ENCODE measurements at regions not wholly inside any gene's neighbourhood (a gene's known extent, or its start where the extent isn't known, plus 50 kb on each side); places are given as distances from the start of the nearest gene placed in this dataset.
A peak's percentile ranks its signal among the peaks of the same experiment; 100 is the strongest.

DNA sequence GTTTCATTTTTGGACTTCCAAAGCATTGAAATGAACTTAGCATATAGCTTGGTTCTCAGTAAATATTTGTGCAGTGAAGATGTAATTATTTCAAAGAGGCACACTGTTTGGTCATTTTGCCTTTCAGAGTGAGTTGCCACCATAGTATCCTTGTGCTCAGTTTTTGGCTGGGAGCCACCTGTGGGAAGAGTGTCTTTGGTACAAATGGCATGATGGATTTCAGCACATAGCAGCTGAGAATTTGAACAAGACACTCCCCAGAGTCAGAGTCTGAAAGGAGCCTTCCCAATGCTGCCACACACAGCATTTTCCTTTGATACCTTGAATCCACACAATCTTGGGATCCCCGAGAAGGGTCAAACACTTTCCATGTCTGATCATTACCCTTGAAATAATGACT, 897.2 kb upstream of the ARPP21 start:
- Mint-ChIP-seq H3K36me3 (no peaks in the 10 kb centered on the region), H3K27ac (no peak overlapping the region), H3K9me3 (peaks cover 0 to 4% (median 2%) of the 10 kb centered on the region in 3 donors), H3K4me1 (no peaks in the 10 kb centered on the region), H3K27me3 (no peaks in the 10 kb centered on the region), H3K4me3 (no peak overlapping the region)

DNA sequence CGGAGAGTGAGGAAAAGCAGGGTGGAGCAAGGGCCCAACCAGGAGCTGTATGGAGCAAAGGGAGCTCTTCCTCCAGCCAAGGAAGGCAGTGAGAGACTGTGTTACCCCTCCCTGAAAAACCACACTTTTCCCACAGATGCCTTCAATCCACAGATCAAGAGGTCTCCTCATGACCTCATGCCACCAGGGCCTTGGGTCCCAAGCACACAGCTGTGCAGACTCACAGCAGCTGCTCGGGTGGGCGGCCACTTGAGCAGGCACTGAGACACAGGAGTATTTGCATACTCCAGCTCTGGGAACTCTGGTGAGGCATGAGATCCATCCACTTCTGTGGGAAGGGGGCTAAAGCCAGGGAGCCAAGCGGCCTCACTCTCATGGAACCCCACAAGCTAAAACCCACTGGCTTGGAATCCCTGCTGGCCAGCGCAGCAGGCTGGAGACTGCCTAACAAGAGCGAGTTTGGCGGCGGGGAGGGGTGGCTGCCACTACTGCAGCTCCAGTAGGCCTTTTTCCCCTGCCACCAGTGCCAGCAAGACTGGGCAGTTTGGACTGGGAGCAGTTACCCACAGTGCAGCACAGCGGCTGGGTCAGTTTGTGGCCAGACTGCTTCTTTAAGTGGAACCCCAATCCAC, 880.6 kb upstream of the ARPP21 start:
- Mint-ChIP-seq H3K27ac (no peak overlapping the region), H3K4me3 (no peak overlapping the region), H3K27me3 (no peaks in the 10 kb centered on the region), H3K36me3 (no peaks in the 10 kb centered on the region), H3K9me3 (peaks cover 0 to 7% (median 0%) of the 10 kb centered on the region in 3 donors), H3K4me1 (no peaks in the 10 kb centered on the region)

DNA sequence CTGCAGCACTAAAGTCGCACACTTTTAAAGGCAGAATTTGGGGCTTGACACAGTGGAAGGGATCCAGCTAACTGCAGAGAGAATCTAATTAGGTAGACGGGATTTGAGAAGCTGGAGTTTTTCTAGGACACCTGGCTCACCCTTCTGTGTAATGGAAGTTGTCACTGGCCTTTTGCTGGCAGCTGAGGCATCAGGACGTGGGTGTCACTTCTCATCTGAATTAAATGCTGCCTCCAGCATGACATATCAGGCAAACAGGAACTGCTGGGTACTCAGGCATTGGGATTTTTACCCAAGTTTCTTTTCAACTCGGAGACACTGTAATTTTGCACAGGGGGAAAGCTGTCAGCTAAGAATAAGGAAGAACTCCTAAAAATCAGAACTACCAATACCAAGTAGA, 861.9 kb upstream of the ARPP21 start:
- peaks cover 0 to 4% (median 0%) of the 10 kb centered on the region in 3 donors for H3K4me1 Mint-ChIP-seq
- no peaks in the 10 kb centered on the region for H3K36me3 Mint-ChIP-seq
- H3K9me3 Mint-ChIP-seq = peaks cover 0 to 2% (median 0%) of the 10 kb centered on the region in 3 donors
- no peak overlapping the region for H3K4me3 Mint-ChIP-seq
- no peak overlapping the region for H3K27ac Mint-ChIP-seq
- H3K27me3 Mint-ChIP-seq = no peaks in the 10 kb centered on the region

DNA sequence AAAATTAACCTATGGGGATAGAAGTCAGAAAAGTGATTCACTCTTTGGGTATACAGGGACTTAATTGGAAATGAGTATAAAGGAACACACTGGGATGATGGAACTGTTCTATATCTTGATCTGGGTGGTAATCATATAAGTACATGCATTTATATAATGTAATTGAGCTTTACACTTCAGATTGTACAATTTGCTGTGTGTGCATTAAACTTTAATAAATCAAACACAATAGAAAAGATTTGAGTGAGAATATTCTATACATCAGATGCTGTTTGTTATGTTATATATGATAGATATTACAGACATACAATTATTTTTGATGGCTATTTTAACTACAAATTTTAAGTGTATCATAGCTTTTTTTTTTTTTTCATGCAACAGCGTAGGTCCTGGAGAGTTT, 860.2 kb upstream of the ARPP21 start:
- Mint-ChIP-seq H3K27me3 (no peaks in the 10 kb centered on the region), H3K4me3 (no peak overlapping the region), H3K4me1 (peaks cover 0 to 4% (median 0%) of the 10 kb centered on the region in 3 donors), H3K27ac (no peak overlapping the region), H3K36me3 (no peaks in the 10 kb centered on the region), H3K9me3 (peaks cover 0 to under 1% (median 0%) of the 10 kb centered on the region in 3 donors)

GRCh38 chr3:34780294-34780693, 859.0 kb upstream of the ARPP21 start:
- H3K27me3 Mint-ChIP-seq = no peaks in the 10 kb centered on the region
- no peaks in the 10 kb centered on the region for H3K9me3 Mint-ChIP-seq
- H3K27ac Mint-ChIP-seq = no peak overlapping the region
- H3K36me3 Mint-ChIP-seq = no peaks in the 10 kb centered on the region
- peaks cover 0 to 4% (median 0%) of the 10 kb centered on the region in 3 donors for H3K4me1 Mint-ChIP-seq
- peak overlapping the region in 1 of 4 donors; percentile 67 for H3K4me3 Mint-ChIP-seq

GRCh38 chr3:34780973-34781372, 858.4 kb upstream of the ARPP21 start:
- H3K27ac Mint-ChIP-seq = no peak overlapping the region
- no peaks in the 10 kb centered on the region for H3K36me3 Mint-ChIP-seq
- H3K9me3 Mint-ChIP-seq = no peaks in the 10 kb centered on the region
- peaks cover 0 to 4% (median 0%) of the 10 kb centered on the region in 3 donors for H3K4me1 Mint-ChIP-seq
- H3K4me3 Mint-ChIP-seq = no peak overlapping the region
- no peaks in the 10 kb centered on the region for H3K27me3 Mint-ChIP-seq

DNA sequence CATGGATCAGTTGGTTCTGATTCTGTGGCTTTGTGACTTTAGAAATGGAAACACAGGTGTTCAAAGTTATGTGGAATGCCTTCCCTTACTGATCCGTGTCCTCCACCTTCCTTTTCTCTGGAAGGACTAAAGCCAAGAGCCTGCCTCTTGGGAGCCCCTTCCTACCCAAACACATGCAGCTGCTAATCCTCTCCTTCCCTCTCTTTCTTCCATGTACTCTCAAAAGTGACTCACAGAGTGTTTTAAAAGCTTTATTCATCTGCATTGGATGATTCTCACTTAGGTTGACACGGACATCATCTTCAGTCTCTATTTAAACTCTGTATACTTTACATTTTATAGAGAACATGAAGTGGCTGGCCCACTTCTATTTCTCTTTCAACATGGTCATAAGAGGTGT, 856.5 kb upstream of the ARPP21 start:
- H3K36me3 Mint-ChIP-seq = no peaks in the 10 kb centered on the region
- peaks cover 0 to 4% (median 0%) of the 10 kb centered on the region in 3 donors for H3K4me1 Mint-ChIP-seq
- no peak overlapping the region for H3K4me3 Mint-ChIP-seq
- H3K27ac Mint-ChIP-seq = no peak overlapping the region
- no peaks in the 10 kb centered on the region for H3K27me3 Mint-ChIP-seq
- H3K9me3 Mint-ChIP-seq = peaks cover 0 to 2% (median 0%) of the 10 kb centered on the region in 3 donors

DNA sequence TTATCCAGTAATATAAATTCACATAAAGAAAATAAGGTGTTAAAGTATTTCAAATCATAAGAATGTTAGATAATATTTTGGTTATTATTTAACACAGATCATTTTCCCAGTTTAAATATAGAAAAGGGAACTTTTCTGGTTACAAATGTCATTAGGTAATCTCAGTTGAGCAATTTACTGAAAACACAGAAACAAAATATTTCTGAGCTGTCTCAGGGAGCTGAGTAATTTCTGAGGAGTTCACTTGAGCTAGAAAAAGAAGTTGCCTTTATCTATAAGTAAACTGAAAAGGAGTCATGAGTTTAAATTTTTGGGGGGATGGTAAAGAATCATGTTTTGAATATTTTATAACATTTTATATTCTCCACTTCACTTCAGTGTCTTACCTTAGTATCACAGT, 855.4 kb upstream of the ARPP21 start:
- Mint-ChIP-seq H3K9me3 (peaks cover 0 to 2% (median 0%) of the 10 kb centered on the region in 3 donors), H3K27ac (no peak overlapping the region), H3K27me3 (no peaks in the 10 kb centered on the region), H3K4me3 (no peak overlapping the region), H3K4me1 (peaks cover 0 to 4% (median 0%) of the 10 kb centered on the region in 3 donors), H3K36me3 (no peaks in the 10 kb centered on the region)

DNA sequence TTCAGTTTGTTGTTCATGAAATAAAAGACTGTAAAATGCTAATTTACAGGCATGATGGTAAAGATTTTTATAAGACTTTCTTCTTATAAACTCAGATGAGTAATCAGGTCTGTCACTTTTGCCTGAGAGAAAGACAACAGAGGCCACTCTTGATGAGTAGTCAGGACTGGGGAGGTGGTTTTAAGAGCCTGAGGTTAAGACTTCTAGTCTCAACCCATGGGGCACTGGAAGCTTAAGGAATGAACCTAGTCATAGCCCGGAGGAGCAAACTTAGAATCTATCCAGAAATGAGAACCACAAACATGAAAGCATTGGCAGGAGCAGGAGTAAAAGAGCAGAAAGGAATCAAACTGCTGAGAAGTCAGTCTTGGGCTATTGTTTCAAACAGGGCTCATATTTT, 846.3 kb upstream of the ARPP21 start:
- Mint-ChIP-seq H3K4me1 (no peaks in the 10 kb centered on the region), H3K27ac (no peak overlapping the region), H3K4me3 (no peak overlapping the region), H3K9me3 (peaks cover 0 to 2% (median 1%) of the 10 kb centered on the region in 3 donors), H3K27me3 (no peaks in the 10 kb centered on the region), H3K36me3 (no peaks in the 10 kb centered on the region)

- peaks cover 0 to 4% (median 0%) of the 10 kb centered on the region in 3 donors for H3K4me1 Mint-ChIP-seq
- no peaks in the 10 kb centered on the region for H3K9me3 Mint-ChIP-seq
- H3K27me3 Mint-ChIP-seq = no peaks in the 10 kb centered on the region
- no peaks in the 10 kb centered on the region for H3K36me3 Mint-ChIP-seq
- peak overlapping the region in 1 of 4 donors; percentile 11 for H3K4me3 Mint-ChIP-seq
- no peak overlapping the region for H3K27ac Mint-ChIP-seq
Observed at GRCh38 chr3:34807611-34808010, 831.7 kb upstream of the ARPP21 start.

DNA sequence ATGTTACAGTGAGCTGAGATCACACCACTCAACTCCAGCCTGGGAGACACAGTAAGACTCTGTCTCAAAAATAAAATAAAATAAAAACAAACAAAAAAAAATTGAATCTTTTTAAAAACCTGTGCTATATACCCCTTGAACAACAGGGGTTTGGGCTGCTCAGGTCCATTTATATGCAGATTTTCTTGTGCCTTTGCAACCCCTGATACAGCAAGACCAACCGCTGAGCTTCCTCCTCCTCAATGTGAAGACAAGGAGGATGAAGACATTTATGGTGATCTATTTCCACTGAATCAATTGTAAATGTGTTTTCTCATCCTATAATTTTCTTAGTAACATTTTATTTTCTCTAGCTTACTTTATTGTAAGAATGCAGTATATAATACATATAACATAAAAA, 831.0 kb upstream of the ARPP21 start:
- H3K9me3 Mint-ChIP-seq = no peaks in the 10 kb centered on the region
- H3K36me3 Mint-ChIP-seq = no peaks in the 10 kb centered on the region
- no peak overlapping the region for H3K4me3 Mint-ChIP-seq
- peaks cover 0 to 4% (median 0%) of the 10 kb centered on the region in 3 donors for H3K4me1 Mint-ChIP-seq
- H3K27ac Mint-ChIP-seq = no peak overlapping the region
- H3K27me3 Mint-ChIP-seq = no peaks in the 10 kb centered on the region

DNA sequence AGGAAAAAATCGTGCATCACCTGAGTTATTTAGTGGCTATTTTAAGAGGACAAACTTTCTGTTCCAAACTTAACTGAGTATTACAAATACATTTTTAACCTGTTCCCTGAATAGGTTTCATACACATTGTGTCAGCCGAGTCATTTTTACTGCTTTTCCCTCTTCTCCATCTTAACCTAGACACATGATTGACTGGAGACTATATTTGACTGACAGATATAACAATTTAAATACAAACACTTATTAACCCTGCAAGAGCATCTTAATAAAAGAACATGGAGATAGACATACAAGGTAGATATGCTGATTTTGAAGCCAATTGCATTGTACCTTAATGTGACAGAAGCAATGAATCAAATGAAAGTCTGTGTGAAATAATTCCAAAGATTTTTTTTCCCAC, 810.5 kb upstream of the ARPP21 start:
- H3K4me3 Mint-ChIP-seq = no peak overlapping the region
- no peaks in the 10 kb centered on the region for H3K27me3 Mint-ChIP-seq
- H3K4me1 Mint-ChIP-seq = no peaks in the 10 kb centered on the region
- H3K27ac Mint-ChIP-seq = no peak overlapping the region
- peaks cover 0 to 10% (median 8%) of the 10 kb centered on the region in 3 donors for H3K9me3 Mint-ChIP-seq
- H3K36me3 Mint-ChIP-seq = no peaks in the 10 kb centered on the region

GRCh38 chr3:34832865-34833508, 806.3 kb upstream of the ARPP21 start:
- Mint-ChIP-seq H3K9me3 (peaks cover 2 to 5% (median 2%) of the 10 kb centered on the region in 3 donors), H3K27ac (no peak overlapping the region), H3K4me1 (no peaks in the 10 kb centered on the region), H3K27me3 (no peaks in the 10 kb centered on the region), H3K36me3 (no peaks in the 10 kb centered on the region), H3K4me3 (no peak overlapping the region)

DNA sequence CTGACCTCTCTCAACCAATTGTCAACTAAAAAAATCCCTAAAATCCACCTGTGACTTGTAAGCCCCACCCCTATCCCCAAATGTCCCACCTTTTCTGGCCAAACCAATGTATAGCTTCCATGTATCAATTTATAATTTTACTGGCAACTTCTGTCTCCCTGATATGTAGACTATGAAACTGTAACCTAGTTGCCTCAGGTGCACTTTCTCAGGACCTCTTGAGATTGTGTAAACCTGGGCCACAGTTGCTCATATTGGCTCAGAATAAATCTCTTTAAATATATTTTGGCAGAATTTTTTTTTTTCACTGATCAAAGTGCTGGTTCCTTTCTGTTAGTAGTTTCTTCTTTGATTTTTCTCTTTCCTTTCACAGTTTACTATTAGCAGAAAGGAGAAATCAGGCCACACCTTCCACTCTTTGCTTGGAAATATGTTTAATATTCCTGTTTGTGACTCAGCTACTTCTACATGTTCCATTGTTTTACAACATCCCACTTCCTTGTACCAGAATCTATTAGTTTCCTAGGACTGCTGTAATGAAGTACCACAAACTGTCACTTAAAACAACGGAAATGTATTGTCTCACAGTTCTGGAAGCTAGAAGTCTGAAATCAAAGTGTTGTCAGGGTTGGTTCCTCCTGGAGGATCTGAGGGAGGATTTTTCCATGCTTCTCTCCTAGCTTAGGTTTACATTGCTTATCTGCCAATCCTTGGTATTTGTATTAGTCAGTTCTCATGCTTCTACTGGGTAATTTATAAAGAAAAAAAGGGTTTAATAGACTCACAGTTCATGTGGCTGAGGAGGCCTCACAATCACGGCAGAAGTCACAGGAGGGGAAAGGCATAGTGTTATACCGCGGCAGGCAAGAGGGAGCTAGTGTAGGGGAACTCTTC, 801.2 kb upstream of the ARPP21 start:
- H3K27me3 Mint-ChIP-seq = no peaks in the 10 kb centered on the region
- peaks cover 0 to 6% (median 2%) of the 10 kb centered on the region in 3 donors for H3K9me3 Mint-ChIP-seq
- H3K4me3 Mint-ChIP-seq = no peak overlapping the region
- H3K4me1 Mint-ChIP-seq = no peaks in the 10 kb centered on the region
- no peak overlapping the region for H3K27ac Mint-ChIP-seq
- H3K36me3 Mint-ChIP-seq = no peaks in the 10 kb centered on the region

Measured in IgD-negative memory B cell (primary cell).